ENCODE measurements at regions not wholly inside any gene's neighbourhood (a gene's known extent, or its start where the extent isn't known, plus 50 kb on each side); places are given as distances from the start of the nearest gene placed in this dataset.
A peak's percentile ranks its signal among the peaks of the same experiment; 100 is the strongest.
"Not testable (repeated sequence)": the region's sequence is repeated elsewhere in the genome, so short reads cannot be mapped to it uniquely, and the experiment has no call there.

GRCh38 chr3:164791263-164791662 is 287.0 kb downstream of the SI start:
- in situ Hi-C loops (cut with HindIII; ENCODE audit: low pct_unique_long_range_greater_than_20kb, low sequenced_read_pairs): no loop called here
- DNase-seq (ENCODE audit: low read depth, low spot score): no peak

DNA sequence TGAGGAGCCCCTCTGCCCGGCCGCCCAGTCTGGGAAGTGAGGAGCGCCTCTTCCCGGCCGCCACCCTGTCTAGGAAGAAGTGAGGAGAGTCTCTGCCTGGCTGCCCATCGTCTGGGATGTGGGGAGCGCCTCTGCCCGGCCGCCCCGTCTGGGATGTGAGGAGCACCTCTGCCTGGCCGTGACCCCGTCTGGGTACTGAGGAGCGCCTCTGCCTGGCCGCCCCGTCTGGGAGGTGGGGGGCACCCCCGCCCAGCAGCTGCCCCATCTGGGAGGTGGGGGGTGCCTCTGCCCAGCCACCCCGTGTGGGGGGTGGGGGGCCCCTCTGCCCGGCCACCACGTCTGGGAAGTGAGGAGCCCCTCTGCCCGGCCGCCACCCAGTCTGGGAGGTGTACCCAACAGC is 293.9 kb downstream of the SI start:
- DNase-seq (ENCODE audit: low read depth, low spot score); in situ Hi-C loops (cut with HindIII; ENCODE audit: low pct_unique_long_range_greater_than_20kb, low sequenced_read_pairs): not testable (repeated sequence)

DNA sequence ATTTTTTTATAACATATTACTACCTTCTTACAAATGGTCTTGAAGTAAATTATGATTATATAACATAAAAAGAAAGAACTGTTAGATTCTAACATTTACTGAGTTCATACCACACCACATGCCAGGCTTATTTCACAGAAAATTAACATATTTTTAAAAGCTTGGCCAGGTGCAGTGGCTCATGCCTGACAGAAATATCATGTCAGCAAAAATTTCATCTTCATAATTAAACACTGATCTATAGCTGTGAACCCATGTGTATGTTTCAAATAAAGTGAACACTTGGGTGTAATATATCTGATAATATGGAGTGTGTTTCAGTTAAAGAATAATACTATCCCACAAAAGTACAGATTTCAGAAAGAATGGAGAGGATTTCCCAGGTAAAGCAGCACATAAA is 296.5 kb downstream of the SI start:
- in situ Hi-C loops (cut with HindIII; ENCODE audit: low pct_unique_long_range_greater_than_20kb, low sequenced_read_pairs): no loop called here
- DNase-seq (ENCODE audit: low read depth, low spot score): no peak

DNA sequence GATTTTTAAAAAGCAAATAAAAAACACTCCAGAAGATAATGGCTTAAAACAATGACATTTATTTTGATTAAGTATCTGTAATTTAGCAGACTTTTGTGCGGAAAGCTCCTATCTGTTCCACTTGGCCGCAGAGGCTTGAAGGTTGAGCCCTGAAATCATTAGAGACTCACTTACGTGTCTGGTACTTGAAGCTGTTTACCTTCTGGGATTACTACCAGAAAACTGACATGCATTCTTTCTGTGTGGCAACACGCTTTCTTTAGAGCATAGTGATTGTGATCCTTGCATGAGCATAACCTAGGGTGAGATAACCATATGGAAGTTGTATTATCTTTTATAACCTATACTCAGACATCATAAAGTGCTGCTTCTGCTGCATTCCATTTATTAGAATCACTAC is 298.5 kb downstream of the SI start:
- in situ Hi-C loops (cut with HindIII; ENCODE audit: low pct_unique_long_range_greater_than_20kb, low sequenced_read_pairs): no loop called here
- no peak for DNase-seq (ENCODE audit: low read depth, low spot score)

- in situ Hi-C loops (cut with HindIII; ENCODE audit: low pct_unique_long_range_greater_than_20kb, low sequenced_read_pairs): no loop called here
- no peak for DNase-seq (ENCODE audit: low read depth, low spot score)
Measured at GRCh38 chr3:164752812-164753211, 325.5 kb downstream of the SI start.

DNA sequence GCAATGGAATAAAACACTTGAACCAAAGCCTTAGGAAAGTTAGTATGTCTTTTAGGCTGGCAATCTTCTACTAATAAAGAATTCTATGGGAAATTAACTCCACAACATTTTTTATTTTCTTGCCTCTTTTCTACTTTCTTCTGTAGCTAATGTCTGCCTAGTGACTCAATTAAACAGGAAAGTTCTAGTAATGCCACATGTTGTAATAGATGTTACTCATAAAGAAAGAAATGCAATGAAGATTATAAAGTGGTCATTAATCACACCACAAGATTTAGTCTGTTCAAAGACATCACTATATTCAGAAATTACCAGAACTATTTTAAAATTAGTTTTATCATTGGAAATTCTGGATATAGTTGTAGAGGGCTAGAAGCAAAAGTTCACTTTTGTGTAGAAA is 329.7 kb downstream of the SI start:
- DNase-seq (ENCODE audit: low read depth, low spot score): no peak

DNA sequence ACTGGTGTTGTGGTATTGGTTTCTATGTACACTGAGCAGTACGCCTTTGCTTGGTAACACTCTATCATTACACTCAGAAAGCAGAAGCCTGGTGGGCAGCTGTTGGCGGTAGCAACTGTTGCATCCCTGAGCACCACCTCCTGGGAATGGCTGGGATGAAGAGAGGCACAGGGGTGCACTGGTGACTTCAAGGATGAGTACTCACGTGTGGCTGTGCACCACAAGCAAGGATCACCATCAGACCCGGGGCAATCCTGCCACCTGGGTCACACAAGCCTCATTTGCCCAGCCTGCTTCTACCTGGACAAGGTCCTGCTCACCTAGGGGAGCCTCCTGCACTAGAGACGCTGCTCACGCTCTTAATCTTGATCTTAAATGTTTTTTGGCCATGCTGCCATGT is 336.4 kb downstream of the SI start:
- DNase-seq (ENCODE audit: low read depth, low spot score): no peak
- in situ Hi-C loops (cut with HindIII; ENCODE audit: low pct_unique_long_range_greater_than_20kb, low sequenced_read_pairs): no loop called here

More for the DNA sequence above, 329.7 kb downstream of the SI start:
- in situ Hi-C loops (cut with HindIII; ENCODE audit: low pct_unique_long_range_greater_than_20kb, low sequenced_read_pairs): no loop called here

DNA sequence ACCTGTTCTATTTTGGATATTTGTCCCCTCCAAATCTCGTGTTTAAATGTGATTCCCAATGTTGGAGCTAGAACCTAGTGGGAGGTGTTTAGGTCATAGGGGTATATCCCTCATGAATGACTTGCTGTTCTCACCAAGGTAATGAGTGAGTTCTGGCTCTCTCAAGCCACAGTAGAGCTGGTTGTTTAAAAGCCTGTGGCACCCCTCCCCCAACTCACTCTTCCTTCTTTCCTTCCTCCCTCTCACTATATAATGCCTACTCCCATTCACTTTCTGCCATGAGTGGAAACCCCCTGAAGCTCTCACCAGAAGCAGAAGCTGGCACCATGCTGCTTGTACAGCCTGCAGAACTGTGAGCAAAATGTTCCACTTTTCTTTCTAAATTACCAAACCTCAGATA is 341.1 kb downstream of the SI start:
- DNase-seq (ENCODE audit: low read depth, low spot score): peak; percentile 43
- in situ Hi-C loops (cut with HindIII; ENCODE audit: low pct_unique_long_range_greater_than_20kb, low sequenced_read_pairs): no loop called here

DNA sequence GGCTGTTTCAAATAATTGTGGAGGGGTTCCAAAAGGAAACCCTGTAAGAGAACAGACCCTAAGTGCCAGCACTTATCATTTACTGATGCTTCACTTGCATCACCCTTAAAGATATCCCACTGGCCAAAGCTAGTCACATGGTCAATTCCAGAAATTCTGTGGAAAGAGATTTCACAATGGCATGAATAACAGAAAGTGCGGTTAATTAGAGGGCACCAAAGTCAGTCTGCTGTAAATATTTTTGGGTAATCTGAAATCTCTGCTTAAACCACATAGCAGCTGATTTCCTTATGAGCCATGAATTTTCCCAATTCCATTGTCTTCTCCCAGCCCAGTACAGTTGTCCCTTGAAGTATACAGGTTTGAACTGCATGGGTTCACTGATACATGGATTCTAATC is 346.1 kb downstream of the SI start:
- no peak for DNase-seq (ENCODE audit: low read depth, low spot score)
- in situ Hi-C loops (cut with HindIII; ENCODE audit: low pct_unique_long_range_greater_than_20kb, low sequenced_read_pairs): no loop called here

GRCh38 chr3:164730815-164731360 is 347.4 kb downstream of the SI start:
- no peak for DNase-seq (ENCODE audit: low read depth, low spot score)
- in situ Hi-C loops (cut with HindIII; ENCODE audit: low pct_unique_long_range_greater_than_20kb, low sequenced_read_pairs): no loop called here

- DNase-seq (ENCODE audit: low read depth, low spot score): no peak
- in situ Hi-C loops (cut with HindIII; ENCODE audit: low pct_unique_long_range_greater_than_20kb, low sequenced_read_pairs): no loop called here
Measured at GRCh38 chr3:164723396-164723795, 354.9 kb downstream of the SI start.

DNA sequence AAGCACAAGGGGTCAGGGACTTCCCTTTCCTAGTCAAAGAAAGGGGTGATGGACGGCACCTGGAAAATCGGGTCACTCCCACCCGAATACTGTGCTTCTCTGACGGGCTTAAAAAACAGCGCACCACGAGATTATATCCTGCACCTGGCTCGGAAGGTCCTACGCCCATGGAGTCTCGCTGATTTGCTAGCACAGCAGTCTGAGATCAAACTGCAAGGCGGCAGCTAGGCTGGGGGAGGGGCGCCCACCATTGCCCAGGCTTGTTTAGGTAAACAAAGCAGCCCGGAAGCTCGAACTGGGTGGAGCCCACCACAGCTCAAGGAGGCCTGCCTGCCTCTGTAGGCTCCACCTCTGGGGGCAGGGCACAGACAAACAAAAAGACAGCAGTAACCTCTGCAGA is 375.5 kb downstream of the SI start:
- DNase-seq (ENCODE audit: low read depth, low spot score); in situ Hi-C loops (cut with HindIII; ENCODE audit: low pct_unique_long_range_greater_than_20kb, low sequenced_read_pairs): not testable (repeated sequence)

DNA sequence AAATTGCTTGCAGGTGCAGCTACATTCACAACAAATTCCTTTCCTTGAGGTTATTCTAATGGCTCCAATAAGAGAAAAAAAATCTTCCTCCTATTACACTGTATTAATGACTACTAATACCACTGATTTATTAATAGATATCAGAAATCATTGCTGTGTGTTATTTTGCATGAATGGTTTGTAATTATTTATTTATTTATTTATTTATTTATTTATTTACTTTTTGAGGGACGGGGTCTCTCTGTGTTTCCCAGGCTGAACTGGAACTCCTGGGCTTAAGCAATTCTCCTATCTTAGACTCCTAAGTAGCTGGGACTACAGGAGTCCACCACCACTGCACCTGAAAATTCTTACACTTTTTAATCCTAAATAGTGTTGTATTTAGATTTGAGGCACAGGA is 390.4 kb downstream of the SI start:
- no peak for DNase-seq (ENCODE audit: low read depth, low spot score)
- in situ Hi-C loops (cut with HindIII; ENCODE audit: low pct_unique_long_range_greater_than_20kb, low sequenced_read_pairs): no loop called here

DNA sequence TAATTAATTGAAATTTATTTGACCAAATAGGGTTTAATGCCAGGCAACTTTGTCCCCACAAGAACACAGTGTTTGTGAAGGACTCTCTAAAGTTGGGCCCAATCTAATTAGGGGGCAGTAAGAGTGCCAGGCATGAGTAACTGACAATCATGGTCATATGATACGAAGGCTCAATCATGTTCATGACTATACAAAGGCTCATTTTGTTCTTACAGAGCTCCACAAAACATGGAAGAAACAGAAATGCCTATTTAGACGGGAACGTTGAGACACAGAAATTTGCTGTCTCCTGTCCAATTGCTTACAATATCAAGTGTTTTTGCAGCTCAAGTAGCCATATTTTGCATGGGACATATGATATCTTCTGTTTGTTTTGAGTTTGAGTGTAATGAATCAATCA is 391.1 kb downstream of the SI start:
- in situ Hi-C loops (cut with HindIII; ENCODE audit: low pct_unique_long_range_greater_than_20kb, low sequenced_read_pairs): no loop called here
- DNase-seq (ENCODE audit: low read depth, low spot score): peak; percentile 92

DNA sequence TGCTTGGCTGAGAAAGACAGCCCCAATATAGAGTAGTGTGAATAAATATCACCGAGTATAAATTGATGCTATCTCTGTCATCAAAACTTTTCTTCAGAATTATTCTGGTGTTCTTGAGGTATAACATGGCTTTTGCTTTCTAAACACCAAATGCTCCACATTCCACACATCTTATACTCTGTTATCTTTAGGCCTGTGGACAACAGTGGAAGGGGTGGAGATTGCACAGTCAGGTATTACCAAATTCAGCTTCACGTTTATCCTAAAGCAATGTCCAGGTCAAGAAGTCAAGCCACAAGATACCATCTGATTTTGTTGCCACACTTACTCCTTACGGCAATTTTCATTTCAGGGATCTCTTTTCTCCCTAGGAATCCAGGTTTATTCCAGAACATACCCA is 394.8 kb downstream of the SI start:
- DNase-seq (ENCODE audit: low read depth, low spot score): no peak
- in situ Hi-C loops (cut with HindIII; ENCODE audit: low pct_unique_long_range_greater_than_20kb, low sequenced_read_pairs): no loop called here

DNA sequence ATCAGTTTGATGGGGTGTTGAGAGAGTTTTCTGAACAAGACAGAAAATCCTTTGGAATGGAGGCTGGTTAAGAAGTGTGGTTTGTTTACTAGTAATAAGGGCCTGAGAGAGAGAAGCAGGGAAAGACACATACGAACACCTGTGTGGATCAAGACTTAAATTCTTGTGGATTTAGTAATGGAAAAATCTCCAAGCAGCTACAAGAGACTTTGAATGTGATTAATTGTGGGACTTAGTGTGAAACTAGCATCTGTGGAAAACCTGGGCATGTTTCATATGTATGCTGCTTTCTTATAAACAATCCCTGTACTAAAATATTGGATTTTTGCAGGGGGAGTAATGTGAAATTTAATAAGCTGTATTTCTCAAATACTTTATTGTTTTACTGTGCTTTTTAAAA is 399.1 kb downstream of the SI start:
- in situ Hi-C loops (cut with HindIII; ENCODE audit: low pct_unique_long_range_greater_than_20kb, low sequenced_read_pairs): no loop called here

GRCh38 chr3:164677317-164677716 is 401.0 kb downstream of the SI start:
- in situ Hi-C loops (cut with HindIII; ENCODE audit: low pct_unique_long_range_greater_than_20kb, low sequenced_read_pairs): no loop called here
- no peak for DNase-seq (ENCODE audit: low read depth, low spot score)

More for the DNA sequence above, 399.1 kb downstream of the SI start:
- DNase-seq (ENCODE audit: low read depth, low spot score): no peak

DNA sequence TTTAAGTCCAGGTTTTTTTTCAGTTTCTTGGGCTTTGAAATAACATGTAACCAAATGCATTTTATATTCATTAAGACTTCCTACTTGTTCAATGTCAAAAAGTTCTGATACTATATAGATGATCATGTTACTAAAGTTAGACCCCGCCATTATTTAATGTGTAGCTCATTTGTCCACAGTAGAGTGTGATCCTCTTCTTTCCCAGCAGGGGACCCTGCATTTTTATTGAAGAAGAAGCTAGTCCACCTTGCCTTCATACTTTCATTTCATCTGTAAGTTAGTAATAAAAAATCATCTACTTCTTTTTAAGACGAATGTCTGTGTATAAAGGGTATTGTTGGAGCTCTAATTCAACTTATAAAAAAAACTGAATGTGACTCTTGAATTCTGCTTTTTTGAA is 404.6 kb downstream of the SI start:
- in situ Hi-C loops (cut with HindIII; ENCODE audit: low pct_unique_long_range_greater_than_20kb, low sequenced_read_pairs): no loop called here
- DNase-seq (ENCODE audit: low read depth, low spot score): peak; percentile 33

- in situ Hi-C loops (cut with HindIII; ENCODE audit: low pct_unique_long_range_greater_than_20kb, low sequenced_read_pairs): no loop called here
Measured at GRCh38 chr3:164658125-164658524, 420.2 kb downstream of the SI start.

GRCh38 chr3:164657631-164658030 is 420.7 kb downstream of the SI start:
- DNase-seq (ENCODE audit: low read depth, low spot score): no peak
- in situ Hi-C loops (cut with HindIII; ENCODE audit: low pct_unique_long_range_greater_than_20kb, low sequenced_read_pairs): no loop called here

More at GRCh38 chr3:164658125-164658524, 420.2 kb downstream of the SI start:
- DNase-seq (ENCODE audit: low read depth, low spot score): no peak

Data from SK-MEL-5 (cell line).